OCI-LY7 (cell line): ENCODE measurements at regions not wholly inside any gene's neighbourhood (a gene's known extent, or its start where the extent isn't known, plus 50 kb on each side); places are given as distances from the start of the nearest gene placed in this dataset.

Experiments used
- BruUV-seq: library from RNA; stranded (reverse); fragments of 400-500 nt; replicated peaks from 2 replicates; lab custom pipeline; 2021; lab: Mats Ljungman, UMichigan
- CTCF ChIA-PET: fragments of 300-600 bp; sonication (Branson Sonifier 250); formaldehyde crosslinking; loops from one replicate; lab custom pipeline; 2022; ENCODE audit warnings: antibody characterized with exemption; ENCODE audit not compliant: unreplicated experiment; lab: Charles Lee
- POLR2A ChIA-PET: fragments of 300-600 bp; sonication (Branson Sonifier 250); formaldehyde crosslinking; loops from one replicate; lab custom pipeline; 2022; ENCODE audit warnings: antibody characterized with exemption; lab: Charles Lee
- DNase-seq: peaks from one replicate; pipeline ENCODE4 v3.0.0-alpha.2; 2015; ENCODE audit warnings: low spot score
- H2AFZ ChIP-seq: fragments of 200-600 bp; sonication (generic), shearing (Covaris generic); 2 replicates; pipeline ENCODE4 v1.6.1; 2014; ENCODE audit warnings: mild to moderate bottlenecking, antibody characterized with exemption, low read length, moderate library complexity
- H3K27ac ChIP-seq: fragments of 200-600 bp; sonication (generic); 2 replicates; pipeline ENCODE4 v1.5.1; 2014; ENCODE audit warnings: mixed run types, low read depth, mild to moderate bottlenecking, moderate library complexity, low read length, inconsistent platforms; ENCODE audit not compliant: poor library complexity, severe bottlenecking
- H3K36me3 ChIP-seq: fragments of 200-600 bp; sonication (generic); 2 replicates; pipeline ENCODE4 v1.6.1; 2014; ENCODE audit warnings: mild to moderate bottlenecking, antibody characterized with exemption, low read length, moderate library complexity, mixed read lengths; ENCODE audit not compliant: insufficient read depth
- H3K4me1 ChIP-seq: fragments of 200-600 bp; sonication (generic); 2 replicates; pipeline ENCODE4 v1.5.1; 2014; ENCODE audit warnings: mild to moderate bottlenecking, low read length; ENCODE audit not compliant: insufficient read depth, poor library complexity, severe bottlenecking
- H3K4me2 ChIP-seq: fragments of 200-600 bp; sonication (generic); 2 replicates; pipeline ENCODE4 v1.6.1; 2014; ENCODE audit warnings: mild to moderate bottlenecking, low read length
- H3K4me3 ChIP-seq: fragments of 200-600 bp; sonication (generic); 2 replicates; pipeline ENCODE4 v1.5.1; 2014; ENCODE audit warnings: mild to moderate bottlenecking, low read depth, low read length; ENCODE audit not compliant: poor library complexity, severe bottlenecking
- H3K79me2 ChIP-seq: fragments of 200-600 bp; sonication (generic); 2 replicates; pipeline ENCODE4 v1.6.1; 2016; ENCODE audit warnings: low read depth, mild to moderate bottlenecking, low read length, moderate library complexity, mixed read lengths; ENCODE audit not compliant: insufficient read depth
- H3K9me2 ChIP-seq: fragments of 200-600 bp; sonication (generic); 2 replicates; pipeline ENCODE4 v1.6.1; 2016; ENCODE audit warnings: mild to moderate bottlenecking, low read length, mixed read lengths; ENCODE audit not compliant: insufficient read depth
- H3K9me3 ChIP-seq: fragments of 200-600 bp; sonication (generic); 2 replicates; pipeline ENCODE4 v1.6.1; 2014; ENCODE audit warnings: mild to moderate bottlenecking, mixed run types, low read length, mixed read lengths
- H4K20me1 ChIP-seq: fragments of 200-600 bp; sonication (generic); 2 replicates; pipeline ENCODE4 v1.6.1; 2014; ENCODE audit warnings: mild to moderate bottlenecking, antibody characterized with exemption, low read length, moderate library complexity, mixed read lengths; ENCODE audit not compliant: insufficient read depth
- CTCF ChIP-seq: fragments of 200-600 bp; sonication (generic); conservative IDR thresholded peaks from 2 replicates; pipeline ENCODE4 v1.5.1; 2014; ENCODE audit warnings: mild to moderate bottlenecking, antibody characterized with exemption, low read length, moderate library complexity, mixed read lengths
- EZH2phosphoT487 ChIP-seq: fragments of 200-600 bp; sonication (generic); IDR thresholded peaks from 2 replicates; pipeline ENCODE4 v1.6.1; 2018; ENCODE audit warnings: low read depth, borderline replicate concordance, mild to moderate bottlenecking, mixed run types, antibody characterized with exemption, low read length, moderate library complexity, mixed read lengths
- intact Hi-C: fragments of 100-400 bp; cut with micrococcal nuclease; formaldehyde crosslinking; loops from one replicate; pipeline ENCODE4 v1.10.0; 2022; ENCODE audit not compliant: unreplicated experiment

- CTCF ChIA-PET = no interaction called here
- Histone ChIP-seq H2AFZ (no peak overlapping the region), H3K4me2 (no peak overlapping the region), H3K27ac (no peak overlapping the region), H3K9me2 (no peaks in the 10 kb centered on the region), H3K9me3 (no peaks in the 10 kb centered on the region), H4K20me1 (no peaks in the 10 kb centered on the region), H3K4me3 (no peak overlapping the region), H3K4me1 (no peaks in the 10 kb centered on the region), H3K36me3 (no peaks in the 10 kb centered on the region), H3K79me2 (no peaks in the 10 kb centered on the region)
- BruUV-seq = no TSS peak
- intact Hi-C loops = no loop called here
- POLR2A ChIA-PET = interaction anchor here (0.6 kb wide), 1 partner anchor 785 kb away, joined by 4 read pairs; no protein-coding TSS in a partner anchor
- TF ChIP-seq CTCF (no peak), EZH2phosphoT487 (no peak)
- no peak for DNase-seq
Measured at GRCh38 chr7:156059369-156059768, 247.1 kb upstream of the SHH start.

DNA sequence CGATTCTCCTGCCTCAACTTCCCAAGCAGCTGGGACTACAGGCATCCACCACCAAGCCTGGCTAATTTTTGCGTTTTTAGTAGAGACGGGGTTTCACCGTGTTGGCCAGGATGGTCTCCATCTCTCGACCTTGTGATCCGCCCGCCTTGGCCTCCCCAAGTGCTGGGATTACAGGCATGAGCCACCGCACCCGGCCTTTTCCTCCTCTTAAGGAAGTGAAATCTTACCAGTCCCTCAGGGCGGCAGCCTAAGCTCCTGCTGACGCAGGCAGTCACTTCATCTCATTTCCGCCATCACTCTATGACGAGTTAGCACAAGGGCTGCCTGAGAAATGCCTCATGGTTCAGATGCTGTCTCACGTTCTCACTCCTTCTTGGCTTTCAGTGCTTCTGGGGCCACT lies 246.0 kb upstream of the SHH start:
- CTCF ChIA-PET = no interaction called here
- DNase-seq = no peak
- no peaks in the 10 kb centered on the region for H3K4me1 ChIP-seq
- H3K9me3 ChIP-seq = no peaks in the 10 kb centered on the region
- H3K36me3 ChIP-seq = no peaks in the 10 kb centered on the region
- H3K79me2 ChIP-seq = no peaks in the 10 kb centered on the region
- TF ChIP-seq EZH2phosphoT487 (no peak), CTCF (no peak)
- no peak overlapping the region for H3K4me2 ChIP-seq
- BruUV-seq = no TSS peak
- no peaks in the 10 kb centered on the region for H4K20me1 ChIP-seq
- no peak overlapping the region for H2AFZ ChIP-seq
- H3K27ac ChIP-seq = no peak overlapping the region
- no peaks in the 10 kb centered on the region for H3K9me2 ChIP-seq
- POLR2A ChIA-PET = no interaction called here
- no peak overlapping the region for H3K4me3 ChIP-seq
- intact Hi-C loops = no loop called here

DNA sequence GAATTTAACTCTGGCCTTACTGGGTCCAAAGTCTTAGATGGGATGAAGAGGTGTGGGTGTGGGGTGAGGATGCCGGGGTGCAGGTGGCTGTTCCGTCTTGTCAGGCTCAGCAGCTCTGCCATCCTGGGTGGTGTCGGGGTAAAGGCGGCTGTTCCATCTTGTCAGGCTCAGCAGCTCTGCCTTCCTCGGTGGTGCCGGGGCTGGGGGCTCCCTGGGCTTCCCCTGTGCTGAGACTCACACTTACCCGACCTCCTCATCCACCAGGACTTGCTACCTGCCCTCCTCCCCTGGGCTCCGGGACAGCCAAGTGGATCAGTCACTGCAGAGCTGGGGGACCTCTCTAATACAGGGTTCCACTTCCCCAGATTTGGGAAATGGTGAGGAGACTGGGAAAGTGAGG lies 244.3 kb upstream of the SHH start:
- H3K4me2 ChIP-seq = no peak overlapping the region
- POLR2A ChIA-PET = no interaction called here
- intact Hi-C loops = no loop called here
- H4K20me1 ChIP-seq = no peaks in the 10 kb centered on the region
- TF ChIP-seq EZH2phosphoT487 (no peak), CTCF (no peak)
- H3K27ac ChIP-seq = no peak overlapping the region
- no peaks in the 10 kb centered on the region for H3K9me3 ChIP-seq
- BruUV-seq = no TSS peak
- CTCF ChIA-PET = no interaction called here
- no peaks in the 10 kb centered on the region for H3K36me3 ChIP-seq
- H3K79me2 ChIP-seq = no peaks in the 10 kb centered on the region
- H3K4me1 ChIP-seq = no peaks in the 10 kb centered on the region
- H3K9me2 ChIP-seq = no peaks in the 10 kb centered on the region
- H2AFZ ChIP-seq = no peak overlapping the region
- no peak overlapping the region for H3K4me3 ChIP-seq
- DNase-seq = no peak
